Activated naive CD4-positive, alpha-beta T cell treated with anti-CD3 and anti-CD28 coated beads, Interleukin-2, amount 50 U/mL, for 72 hours (primary cell): ENCODE measurements at regions not wholly inside any gene's neighbourhood (a gene's known extent, or its start where the extent isn't known, plus 50 kb on each side); places are given as distances from the start of the nearest gene placed in this dataset.

ENCODE experiments used
- ATAC-seq, 2 donors: fragments of 150-1000 bp; cut with Tn5 transposase; 2 replicates each; pipeline ENCODE4 v1.10.0; 2021; ENCODE audit warnings: mild to moderate bottlenecking in 2 of 2, moderate library complexity in 2 of 2
- DNase-seq, 2 donors: peaks; one replicate each; pipeline ENCODE4 v3.0.0; 2021 to 2022; ENCODE audit warnings: low spot score in 2 of 2
- H3K27ac Mint-ChIP-seq, 2 donors: one replicate each; pipeline ENCODE4 v1.8.0; 2022; ENCODE audit warnings: mild to moderate bottlenecking in 2 of 2, mixed read lengths in 2 of 2
- H3K36me3 Mint-ChIP-seq, 2 donors: one replicate each; pipeline ENCODE4 v1.8.0; 2022; ENCODE audit warnings: mixed read lengths in 2 of 2
- H3K9me3 Mint-ChIP-seq, 2 donors: one replicate each; pipeline ENCODE4 v1.8.0; 2022; ENCODE audit warnings: mixed read lengths in 2 of 2

DNA sequence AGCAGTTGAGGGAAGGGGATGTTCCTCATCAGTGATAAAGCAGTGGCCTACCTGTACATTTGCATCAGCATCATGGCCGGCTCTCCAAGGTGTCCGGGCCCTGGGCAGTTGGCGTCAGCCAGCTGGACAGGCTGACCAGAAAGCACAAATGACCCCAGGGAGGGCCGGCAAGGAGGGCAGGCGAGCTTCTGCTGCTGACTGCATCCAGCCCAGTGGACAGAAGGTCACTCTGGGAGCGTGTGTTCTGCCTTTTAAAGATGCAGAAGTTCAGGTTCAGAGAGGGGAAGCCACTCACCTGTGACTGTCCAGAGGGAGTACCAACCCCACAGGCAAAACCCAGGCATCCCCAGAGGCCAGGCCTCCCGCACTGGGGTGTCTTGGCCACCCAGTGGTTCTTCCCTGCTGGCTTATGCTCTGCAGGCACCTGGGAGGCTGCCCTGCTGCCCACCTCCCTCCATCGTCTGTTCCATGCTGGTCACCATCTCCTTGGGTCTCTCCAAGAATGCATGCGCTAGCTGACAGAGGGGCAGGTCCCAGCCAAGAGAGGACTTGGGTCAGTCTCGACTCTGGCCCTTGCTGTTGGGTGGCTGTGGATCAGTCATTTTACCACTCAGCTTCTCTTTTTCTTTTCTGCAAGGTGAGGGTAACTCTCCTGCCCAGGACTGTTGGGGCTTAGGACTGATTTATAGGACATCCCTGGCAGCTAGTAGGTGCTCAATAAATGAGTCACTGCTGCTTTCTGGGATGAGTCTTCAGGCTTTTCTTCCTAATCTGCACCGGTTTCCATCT is 89.9 kb downstream of the INHBB start:
- Mint-ChIP-seq H3K27ac (no peak overlapping the region), H3K36me3 (no peaks in the 10 kb centered on the region), H3K9me3 (no peaks in the 10 kb centered on the region)
- ATAC-seq (no peak), DNase-seq (no peak)

DNA sequence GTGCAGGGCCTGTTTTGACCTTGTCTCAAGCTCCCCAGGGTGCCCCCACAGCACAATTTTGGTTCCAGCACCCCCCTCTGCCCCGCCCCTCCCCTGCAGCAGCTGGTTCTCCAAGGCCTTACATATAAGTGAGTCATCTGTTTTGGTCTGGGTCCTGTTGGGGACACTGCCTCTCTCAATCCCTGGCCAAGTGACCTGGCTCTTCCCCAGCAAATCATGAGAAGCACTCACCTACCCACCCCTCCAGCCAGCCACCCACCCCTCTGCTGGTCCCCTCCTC is 90.5 kb downstream of the INHBB start:
- DNase-seq: no peak
- no peak for ATAC-seq
- no peaks in the 10 kb centered on the region for H3K36me3 Mint-ChIP-seq
- no peak overlapping the region for H3K27ac Mint-ChIP-seq
- H3K9me3 Mint-ChIP-seq: no peaks in the 10 kb centered on the region

DNA sequence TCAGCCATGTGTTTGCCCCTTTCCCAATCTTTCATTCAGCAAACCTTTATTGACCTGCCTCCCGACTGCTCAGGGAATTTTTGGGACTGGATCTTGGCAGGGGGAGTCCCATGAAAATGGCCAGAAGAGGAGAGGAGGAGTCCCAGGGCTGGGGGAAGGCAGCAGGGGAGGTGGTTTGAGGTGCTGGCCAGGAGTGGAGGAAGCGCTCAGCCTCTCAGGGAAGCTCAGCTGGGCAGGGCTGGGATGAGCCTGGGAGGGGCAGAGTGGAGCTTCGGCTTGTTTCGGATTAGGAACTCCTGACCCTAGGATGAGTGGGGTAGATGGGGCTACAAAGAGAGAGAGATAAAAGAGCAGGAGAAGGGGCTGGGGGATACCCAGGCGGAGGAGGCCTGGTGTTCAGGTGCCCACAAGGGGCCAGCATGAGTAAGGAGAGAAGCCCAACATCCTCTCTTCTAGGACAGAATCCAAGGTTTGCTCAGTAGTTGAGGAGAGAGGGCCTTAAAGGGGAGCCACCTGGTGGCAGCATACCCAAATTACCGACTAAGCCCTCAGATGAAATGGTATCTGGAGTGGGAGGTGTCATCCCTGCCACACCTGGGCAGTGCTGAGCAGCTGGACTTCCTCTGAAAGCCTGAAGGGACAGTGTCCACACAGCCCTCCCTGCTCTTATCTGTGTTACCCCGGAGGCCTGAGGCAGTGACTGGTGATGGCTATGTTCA is 91.1 kb downstream of the INHBB start:
- H3K27ac Mint-ChIP-seq: no peak overlapping the region
- ATAC-seq (peak; percentile 33 to 55), DNase-seq (peak in 1 of 2 donors; percentile 30)
- no peaks in the 10 kb centered on the region for H3K9me3 Mint-ChIP-seq
- no peaks in the 10 kb centered on the region for H3K36me3 Mint-ChIP-seq

DNA sequence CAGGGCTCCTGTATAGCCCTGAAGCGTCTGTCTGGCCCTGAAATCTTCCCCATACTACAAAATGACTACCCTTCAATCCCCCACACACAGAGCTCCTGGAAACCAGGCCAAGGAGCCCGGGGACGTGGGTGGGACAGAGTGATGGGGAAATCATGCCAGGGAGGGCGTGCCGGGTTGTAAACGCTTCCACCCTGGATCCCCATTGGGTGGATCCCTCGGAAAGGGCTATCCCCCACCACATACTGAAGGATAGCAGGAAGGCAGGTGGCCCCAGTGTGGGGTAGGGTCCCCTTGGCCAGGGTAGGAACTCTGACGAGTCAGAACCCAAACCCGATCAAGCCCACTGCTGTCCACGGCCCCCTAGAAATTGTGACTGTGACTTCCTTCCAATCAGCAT is 91.7 kb downstream of the INHBB start:
- Mint-ChIP-seq H3K36me3 (no peaks in the 10 kb centered on the region), H3K27ac (no peak overlapping the region), H3K9me3 (no peaks in the 10 kb centered on the region)
- ATAC-seq (no peak), DNase-seq (no peak)

DNA sequence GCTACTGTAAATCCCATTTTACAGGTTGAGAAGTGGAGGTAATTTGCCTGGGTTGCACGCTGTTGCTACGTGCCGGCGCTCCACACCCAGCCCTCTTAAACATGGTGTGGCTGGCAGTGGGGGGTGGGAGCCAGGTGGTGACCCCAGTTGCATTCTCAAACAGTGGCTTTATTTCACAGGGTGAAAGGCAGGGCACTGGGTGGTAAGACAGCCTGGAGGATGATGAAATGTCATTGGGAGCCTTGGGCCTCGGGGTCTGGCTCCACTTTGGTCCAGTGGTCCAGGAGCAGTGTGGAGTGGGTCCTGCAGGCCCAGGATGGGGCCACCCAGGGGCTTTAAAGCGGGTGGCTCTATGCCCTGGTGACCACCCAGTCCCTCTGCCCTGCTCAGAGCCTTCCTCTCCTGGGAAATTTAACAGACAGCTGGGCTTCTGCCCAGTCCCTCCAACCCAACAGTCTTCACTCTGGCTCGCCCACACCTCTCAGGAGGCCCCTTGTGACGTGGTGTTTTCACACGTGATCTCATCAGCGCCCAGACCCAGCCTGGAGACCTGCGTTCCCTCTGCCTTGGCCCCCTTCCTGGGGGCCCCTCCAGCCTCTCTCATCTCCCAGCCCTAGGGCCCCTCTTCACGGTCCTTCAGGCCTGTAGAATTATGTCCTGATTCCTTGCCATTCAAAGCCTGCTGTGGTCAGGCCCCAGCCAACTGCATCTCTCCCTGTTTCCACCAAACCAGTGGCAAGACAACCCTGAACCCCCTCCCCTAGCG is 92.5 kb downstream of the INHBB start:
- no peak for DNase-seq
- Mint-ChIP-seq H3K9me3 (no peaks in the 10 kb centered on the region), H3K36me3 (no peaks in the 10 kb centered on the region), H3K27ac (no peak overlapping the region)
- no peak for ATAC-seq

DNA sequence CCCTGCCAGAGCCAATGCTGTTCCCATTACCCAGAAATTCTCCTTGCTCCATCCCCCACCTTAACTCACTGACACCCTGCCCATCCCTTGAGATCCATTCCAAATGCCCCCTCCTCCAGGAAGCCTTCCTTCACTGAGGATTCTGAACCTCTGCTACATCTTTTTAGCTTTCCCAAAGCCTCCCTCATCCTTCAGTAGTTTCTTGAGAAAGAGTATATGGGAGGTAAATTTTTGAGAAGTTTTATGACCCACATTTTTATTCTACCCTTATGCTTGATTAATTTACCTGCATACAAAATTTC is 93.1 kb downstream of the INHBB start:
- no peak for ATAC-seq
- no peaks in the 10 kb centered on the region for H3K36me3 Mint-ChIP-seq

DNA sequence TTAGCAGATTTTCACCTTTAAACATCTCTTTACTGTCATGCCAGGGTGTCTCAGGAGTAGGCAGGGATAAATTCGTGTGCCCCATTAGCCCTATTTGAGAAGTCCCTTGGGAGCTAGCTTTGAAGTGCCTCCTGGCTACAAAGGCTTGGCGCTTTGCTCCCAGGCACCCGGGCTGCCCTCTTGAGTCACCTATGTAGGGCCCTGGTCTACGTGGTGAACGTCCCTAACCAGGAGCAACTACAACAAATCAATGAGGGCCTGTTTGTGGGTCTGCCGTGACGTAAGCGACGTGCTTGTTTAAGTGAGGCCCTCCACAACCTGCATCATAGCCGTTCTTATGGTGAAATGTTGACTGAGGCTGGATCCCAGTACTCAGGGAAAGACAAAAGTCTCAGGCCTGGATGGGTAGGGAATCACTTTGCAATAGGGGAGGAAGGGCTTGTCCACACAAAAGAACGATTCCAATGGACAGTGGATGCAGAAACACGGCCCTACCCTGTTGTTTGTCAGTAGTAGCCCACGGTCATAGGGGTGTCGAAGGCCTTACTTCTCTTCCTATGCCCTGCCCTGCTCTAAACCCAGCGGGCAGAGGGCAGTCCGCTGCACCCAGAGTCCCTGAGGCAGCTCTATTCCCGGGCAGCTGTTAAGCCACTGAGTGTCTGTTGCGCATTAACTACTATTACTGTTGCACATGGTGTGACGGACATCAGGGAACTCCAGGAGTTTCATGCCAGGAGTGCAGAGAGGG is 93.9 kb downstream of the INHBB start:
- DNase-seq: no peak
- no peak for ATAC-seq
- Mint-ChIP-seq H3K27ac (no peak overlapping the region), H3K9me3 (no peaks in the 10 kb centered on the region), H3K36me3 (no peaks in the 10 kb centered on the region)

More for the DNA sequence above, 93.1 kb downstream of the INHBB start:
- Mint-ChIP-seq H3K9me3 (no peaks in the 10 kb centered on the region), H3K27ac (no peak overlapping the region)
- no peak for DNase-seq

DNA sequence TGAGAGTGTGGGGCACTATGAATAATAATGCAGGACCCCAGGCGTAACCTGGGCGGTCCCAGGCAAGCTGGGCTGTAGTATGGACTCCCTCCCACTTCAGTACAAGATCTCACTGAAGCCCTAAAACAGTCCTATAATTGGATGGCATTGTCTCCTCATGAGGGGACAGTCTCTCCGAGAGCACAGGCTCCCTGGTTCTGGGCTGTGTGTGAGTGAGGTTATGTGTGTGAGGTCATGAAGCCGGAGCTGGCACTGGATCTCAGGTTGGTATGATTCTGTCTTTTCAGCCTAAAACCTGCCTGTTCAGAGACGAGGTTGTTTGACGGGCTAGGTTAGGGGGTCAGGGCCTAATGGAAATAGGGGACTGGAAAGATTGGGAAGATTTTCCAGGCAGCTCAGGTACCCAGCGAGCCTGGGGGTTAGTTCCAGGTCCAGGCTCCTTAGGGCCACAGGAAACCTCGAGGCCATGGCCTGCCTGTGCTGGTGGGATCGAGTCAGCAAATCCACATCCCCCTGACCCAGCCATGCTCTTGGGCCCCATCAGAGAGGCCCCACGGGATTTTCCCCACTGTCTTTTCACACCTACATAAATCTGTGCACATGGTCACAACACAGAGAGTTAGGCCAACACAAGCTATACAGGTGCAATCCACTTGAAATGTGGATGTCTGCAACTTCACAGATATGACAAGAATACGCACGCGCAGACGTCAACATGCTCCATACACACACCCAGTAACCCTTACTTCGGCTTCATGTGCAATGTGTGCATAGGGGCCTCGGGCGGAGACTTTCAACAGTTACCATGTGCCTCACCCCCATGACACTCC is 94.8 kb downstream of the INHBB start:
- Mint-ChIP-seq H3K36me3 (no peaks in the 10 kb centered on the region), H3K27ac (no peak overlapping the region), H3K9me3 (no peaks in the 10 kb centered on the region)
- no peak for ATAC-seq
- DNase-seq: no peak

DNA sequence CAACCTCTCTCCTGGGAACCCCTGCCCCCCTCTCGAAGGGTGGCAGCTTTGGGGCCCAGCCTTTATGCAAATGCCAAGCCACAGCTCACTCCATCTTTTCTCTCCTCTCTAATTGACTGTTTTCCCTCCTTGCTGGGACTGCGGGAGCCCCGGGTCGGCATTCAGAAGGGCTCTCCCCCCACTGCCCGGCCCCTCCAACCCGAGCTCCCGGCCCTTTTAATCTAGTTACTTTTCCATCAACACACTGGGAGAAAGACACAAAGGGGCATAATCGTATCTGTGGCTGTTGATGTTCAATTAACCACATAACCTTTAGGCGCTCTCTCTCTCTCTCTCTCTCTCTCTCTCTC is 95.4 kb downstream of the INHBB start:
- Mint-ChIP-seq H3K9me3 (no peaks in the 10 kb centered on the region), H3K36me3 (no peaks in the 10 kb centered on the region), H3K27ac (no peak overlapping the region)
- no peak for ATAC-seq
- DNase-seq: no peak

DNA sequence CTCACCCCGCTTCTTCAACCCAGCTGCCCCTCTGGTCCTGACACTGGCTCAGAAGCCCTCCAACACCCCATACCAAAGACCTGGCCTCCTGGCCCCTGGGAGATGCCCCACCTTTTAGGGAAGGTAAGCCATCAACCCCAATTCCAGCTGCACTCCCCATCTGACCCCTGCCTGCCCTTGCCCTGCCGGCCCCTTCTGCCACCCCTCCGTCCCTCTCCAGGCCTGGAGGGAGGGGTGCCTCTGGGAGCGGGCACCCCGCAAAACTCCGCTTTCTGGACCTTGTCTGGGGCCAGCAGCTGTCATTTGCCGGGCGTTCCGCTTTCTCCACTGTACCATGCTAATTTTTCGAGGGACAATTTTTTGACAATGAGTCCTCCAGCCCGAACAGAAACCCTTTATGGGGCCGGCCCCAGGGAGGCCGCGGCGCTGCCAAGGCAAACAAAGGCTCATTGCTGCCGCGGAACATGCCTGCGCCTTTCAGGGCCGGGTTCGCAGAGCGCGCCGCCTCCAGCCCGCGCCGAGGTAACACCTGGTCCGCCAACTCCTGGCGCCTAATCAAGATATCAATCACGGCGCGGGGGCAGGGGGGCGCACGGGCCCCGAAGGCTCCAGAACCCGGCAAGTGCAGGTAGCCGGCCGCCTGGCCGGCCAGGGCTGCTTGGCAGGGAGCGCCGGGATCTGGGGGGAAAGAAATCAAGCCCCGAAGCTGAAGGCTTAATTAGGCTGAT is 96.0 kb downstream of the INHBB start:
- no peak for ATAC-seq
- H3K9me3 Mint-ChIP-seq: no peaks in the 10 kb centered on the region
- H3K27ac Mint-ChIP-seq: no peak overlapping the region
- no peak for DNase-seq
- no peaks in the 10 kb centered on the region for H3K36me3 Mint-ChIP-seq

DNA sequence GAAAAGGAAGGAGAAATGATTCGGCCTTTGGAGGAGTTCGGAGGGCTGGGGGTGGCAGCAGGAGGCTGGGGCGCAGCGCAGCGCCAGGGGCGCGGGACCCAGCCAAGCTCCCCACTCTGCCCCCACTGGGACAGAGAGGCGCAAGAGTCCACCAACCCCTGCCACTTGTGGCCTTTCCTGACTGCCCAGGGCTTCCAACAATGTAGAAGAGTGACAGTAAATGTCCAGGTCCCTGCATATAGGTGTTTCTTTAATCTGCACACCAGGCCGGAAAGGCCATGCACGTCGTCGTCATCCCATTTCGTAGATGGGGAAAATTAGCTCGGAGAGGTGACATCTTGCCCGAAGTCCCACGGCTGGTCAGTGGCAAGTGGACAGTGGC is 96.6 kb downstream of the INHBB start:
- Mint-ChIP-seq H3K27ac (no peak overlapping the region), H3K36me3 (no peaks in the 10 kb centered on the region), H3K9me3 (no peaks in the 10 kb centered on the region)
- ATAC-seq (peak; percentile 25 to 35), DNase-seq (no peak)

DNA sequence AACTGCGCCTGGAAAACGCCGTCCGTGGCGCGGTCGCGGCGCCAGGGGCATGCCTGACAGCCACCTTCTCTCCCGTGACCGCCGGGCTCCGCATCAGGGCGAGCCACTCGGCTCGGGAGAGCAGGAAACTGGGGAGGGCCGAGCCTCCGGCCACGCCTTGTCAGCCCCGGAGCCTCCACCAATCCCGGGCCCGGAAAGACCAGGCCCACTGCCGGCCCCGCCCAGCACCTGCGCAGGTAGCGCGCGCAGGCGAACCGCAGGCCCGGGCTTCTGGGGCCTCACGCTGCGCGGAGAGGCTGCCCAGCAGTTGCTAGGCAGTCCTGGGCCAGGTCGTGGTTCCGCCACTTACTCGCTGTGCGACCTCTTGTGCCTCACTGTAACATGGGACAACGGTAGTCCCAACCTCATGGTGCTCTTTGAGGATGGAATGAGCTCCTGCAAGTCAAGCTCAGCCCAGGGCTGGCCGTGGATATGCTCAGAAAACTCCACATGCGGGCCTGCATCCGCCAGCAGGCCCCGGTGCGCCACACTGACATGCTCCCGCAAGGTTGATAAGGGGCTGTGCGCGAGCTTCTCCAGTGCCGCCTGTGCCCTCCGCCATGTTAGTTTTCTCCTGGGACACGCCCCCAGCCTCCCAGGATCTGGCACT is 97.1 kb downstream of the INHBB start:
- H3K36me3 Mint-ChIP-seq: no peaks in the 10 kb centered on the region
- DNase-seq (peak; percentile 52 to 61), ATAC-seq (peak; percentile 94)
- H3K27ac Mint-ChIP-seq: no peak overlapping the region
- no peaks in the 10 kb centered on the region for H3K9me3 Mint-ChIP-seq

DNA sequence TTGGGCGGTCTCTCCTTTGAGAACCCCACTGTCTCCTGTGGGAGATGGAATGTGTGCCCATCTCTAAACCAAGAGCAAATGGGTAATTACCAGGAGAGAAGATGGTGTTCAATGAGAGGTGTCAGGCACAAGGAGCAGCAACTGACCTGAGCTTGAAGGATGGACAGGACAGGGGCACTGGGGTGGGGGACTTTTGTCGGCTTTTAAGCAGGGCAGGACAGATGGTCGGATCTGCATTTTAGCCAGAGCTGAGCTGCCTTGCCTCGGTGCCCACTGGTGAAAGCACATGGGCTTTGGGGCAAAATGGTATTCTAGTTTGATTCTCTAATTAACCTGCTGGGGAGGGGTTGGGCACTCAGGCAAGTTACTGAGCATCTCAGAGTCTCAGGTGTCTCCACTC is 98.0 kb downstream of the INHBB start:
- no peak for ATAC-seq
- DNase-seq: no peak
- Mint-ChIP-seq H3K9me3 (no peaks in the 10 kb centered on the region), H3K27ac (no peak overlapping the region), H3K36me3 (no peaks in the 10 kb centered on the region)

DNA sequence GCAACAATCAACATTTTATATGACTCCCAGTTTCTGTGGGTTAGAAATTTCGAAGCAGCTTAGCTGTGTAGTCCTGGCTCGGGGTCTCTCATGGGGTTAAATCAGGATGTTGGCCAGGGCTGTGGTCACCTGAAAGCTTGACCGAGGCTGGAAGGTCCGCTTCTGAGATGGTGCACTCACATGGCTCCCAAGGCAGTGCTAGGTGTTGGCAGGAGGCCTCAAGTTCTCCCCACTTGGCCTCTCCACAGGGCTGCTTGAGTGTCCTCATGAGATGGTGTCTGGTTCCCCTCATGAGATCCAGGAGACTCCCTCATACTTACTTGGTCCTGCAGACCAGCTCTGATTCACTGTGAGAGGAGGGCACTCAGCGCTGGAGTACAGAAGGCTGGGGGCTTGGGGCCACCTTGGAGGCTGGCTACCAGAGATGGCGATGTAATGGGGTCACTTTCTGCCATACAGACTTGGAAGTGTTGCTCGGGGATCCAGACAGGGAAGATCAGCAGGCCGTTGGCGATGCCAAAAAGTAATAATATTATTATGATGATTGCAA is 98.8 kb downstream of the INHBB start:
- no peak overlapping the region for H3K27ac Mint-ChIP-seq
- ATAC-seq (no peak), DNase-seq (no peak)
- H3K9me3 Mint-ChIP-seq: no peaks in the 10 kb centered on the region
- no peaks in the 10 kb centered on the region for H3K36me3 Mint-ChIP-seq

DNA sequence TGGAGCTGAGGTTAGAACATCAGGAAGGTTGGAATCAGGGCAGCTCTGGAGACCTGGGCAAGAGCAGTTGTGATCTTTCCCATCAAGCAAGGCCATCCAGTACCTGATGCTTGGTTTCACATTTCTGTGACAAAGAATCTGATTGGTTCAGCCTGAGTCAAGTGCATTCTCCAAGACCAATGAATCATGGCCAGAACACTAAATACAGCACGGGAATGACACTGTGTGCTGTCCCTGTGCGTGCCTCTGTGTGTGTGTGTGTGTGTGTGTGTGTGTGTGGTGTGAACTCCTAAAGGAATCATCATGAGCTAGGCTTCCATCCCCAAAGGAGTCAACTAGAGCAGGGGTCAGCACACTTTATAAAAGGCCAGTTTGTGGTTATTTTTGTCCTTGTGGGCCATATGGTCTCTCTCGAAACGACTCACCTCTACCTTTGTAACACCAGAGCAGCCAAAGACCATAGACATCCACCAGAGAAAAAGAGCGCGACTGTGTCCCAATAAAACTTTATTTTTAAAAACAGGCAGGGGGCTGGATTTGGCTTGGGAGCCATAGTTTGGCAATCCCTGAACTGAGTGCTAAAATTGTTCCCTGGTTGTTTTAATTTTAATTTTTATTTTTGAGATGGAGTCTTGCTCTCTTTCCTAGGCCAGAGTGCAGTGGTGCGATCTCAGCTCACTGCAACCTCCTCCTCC is 99.7 kb downstream of the INHBB start:
- ATAC-seq (no peak), DNase-seq (no peak)
- no peaks in the 10 kb centered on the region for H3K9me3 Mint-ChIP-seq

More for the DNA sequence above, 99.7 kb downstream of the INHBB start:
- Mint-ChIP-seq H3K27ac (no peak overlapping the region), H3K36me3 (no peaks in the 10 kb centered on the region)
